G401.6 (cell line): ENCODE measurements at regions not wholly inside any gene's neighbourhood (a gene's known extent, or its start where the extent isn't known, plus 50 kb on each side); places are given as distances from the start of the nearest gene placed in this dataset.

ENCODE experiments used
- FAIRE-seq: peaks from 2 replicates; lab custom pipeline; 2012; peaks lifted over from hg19 to GRCh38; lab: Jason Lieb, UNC

DNA sequence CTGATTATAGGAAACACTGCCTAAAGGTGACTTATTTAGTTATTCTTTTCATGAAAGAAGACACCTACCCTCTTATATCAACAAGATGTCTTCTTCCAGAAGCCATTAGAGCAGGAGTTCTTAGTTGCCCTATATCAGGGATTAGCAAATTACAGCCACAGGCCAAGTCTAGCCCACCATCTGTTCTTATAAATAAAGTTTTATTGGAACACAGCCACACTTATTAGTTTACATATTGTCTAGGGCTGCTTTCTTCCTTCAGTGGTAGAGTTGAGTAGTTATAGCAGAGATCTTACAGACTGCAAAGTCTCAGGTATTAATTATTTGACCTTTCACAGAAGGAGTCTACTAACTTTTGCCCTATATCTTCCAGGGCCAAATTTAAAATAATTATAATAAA lies 157.2 kb upstream of the NOCT start:
- FAIRE-seq = no peak

DNA sequence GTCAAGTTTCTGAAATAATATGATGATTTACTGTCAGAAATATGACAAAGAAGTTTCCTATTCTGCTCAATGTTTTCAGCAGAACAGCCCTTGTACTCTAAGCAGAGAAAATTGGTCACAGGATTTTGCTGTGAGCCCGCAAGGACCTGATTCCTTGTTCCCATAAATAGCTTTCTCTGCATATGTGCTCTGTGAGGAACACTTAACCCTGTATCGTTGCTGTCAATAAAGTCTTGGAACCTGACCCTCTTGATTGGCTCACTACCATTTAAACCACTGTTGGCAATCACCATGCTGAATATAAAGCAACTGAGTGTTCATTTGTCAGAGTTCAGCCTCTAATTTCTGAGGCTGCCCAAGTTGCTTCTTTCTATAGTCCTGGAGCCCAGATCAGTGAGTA lies 158.2 kb upstream of the NOCT start:
- FAIRE-seq = no peak

DNA sequence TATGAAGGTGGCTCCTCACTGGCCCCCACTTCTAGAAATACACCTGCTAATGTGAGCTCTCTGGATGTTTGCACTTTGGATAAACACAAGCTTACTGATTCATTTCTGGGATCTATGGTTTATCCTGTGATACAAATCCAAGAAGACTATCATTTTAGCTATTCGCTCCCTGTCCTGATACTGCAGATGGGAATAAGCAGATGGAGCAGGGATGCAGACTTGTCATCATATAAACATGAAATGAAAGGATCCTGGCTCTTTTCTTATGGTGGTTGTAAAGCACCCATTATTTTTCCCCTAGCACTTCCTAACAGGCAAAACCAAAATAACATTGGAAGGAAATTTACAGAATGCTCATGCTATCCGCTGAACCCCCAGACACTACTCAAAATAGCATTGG lies 162.9 kb upstream of the NOCT start:
- no peak for FAIRE-seq

DNA sequence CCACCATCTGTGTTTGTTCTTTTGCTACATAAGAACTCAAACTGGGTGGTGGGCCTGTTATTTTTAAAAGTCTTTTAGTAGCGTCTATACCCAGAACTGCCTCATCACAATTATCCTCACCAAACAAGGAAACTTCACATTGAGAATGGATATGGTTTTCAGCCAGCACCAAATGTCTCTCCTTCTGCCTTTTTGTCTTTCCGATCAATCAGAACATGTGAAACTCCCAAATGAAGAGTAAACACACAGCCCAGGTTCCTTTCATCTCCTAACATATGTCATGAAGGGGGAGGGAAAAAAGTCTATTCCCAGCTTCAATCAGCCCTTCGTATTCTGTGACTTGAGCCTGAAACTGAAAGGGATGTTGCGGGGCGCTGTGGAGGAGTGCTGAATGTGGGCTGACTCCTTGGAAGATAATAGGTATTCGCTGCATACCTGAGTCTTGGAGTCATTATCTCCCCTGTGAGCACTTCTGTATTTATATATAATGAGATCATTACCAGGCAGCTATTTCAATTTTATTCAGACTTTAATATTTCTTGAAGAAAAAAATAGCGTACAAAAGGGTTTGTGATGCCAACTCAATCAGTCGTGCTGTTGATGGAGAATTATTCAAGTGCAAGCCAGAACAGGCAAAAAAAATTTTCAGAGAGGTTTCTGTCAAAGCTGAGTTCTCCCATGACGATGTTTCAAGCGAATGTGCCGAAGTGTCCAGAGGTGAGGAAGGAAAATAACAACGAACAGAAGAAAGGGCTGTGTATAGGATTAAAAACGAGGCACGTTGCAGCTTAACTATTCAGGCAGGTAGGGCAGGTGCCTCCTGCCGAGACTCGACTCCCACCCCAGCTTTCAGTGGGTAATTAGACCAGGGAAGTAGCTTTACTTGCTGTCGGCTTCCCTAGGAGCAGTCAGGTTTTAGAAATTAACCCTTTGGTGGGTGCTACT lies 163.9 kb upstream of the NOCT start:
- FAIRE-seq = no peak

DNA sequence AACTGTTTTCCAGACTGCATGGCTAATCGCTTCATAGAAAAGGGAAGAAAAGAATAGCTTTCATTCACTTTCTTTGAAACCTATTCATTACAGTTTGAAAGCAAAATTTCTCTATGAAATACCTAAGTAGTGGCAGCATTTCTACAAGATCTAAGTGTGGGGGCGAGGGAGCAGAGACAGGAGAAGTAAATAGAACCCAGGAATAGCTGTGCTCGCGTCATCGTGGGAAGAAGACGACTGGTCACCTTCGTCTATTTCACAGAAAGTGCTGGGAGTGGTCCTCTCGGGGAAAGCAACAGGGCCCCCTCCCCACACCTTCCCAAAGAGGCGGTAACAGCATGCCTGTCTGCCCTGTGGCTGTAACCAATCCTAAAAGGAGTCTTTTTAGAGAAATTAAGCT lies 169.9 kb upstream of the NOCT start:
- FAIRE-seq = no peak

DNA sequence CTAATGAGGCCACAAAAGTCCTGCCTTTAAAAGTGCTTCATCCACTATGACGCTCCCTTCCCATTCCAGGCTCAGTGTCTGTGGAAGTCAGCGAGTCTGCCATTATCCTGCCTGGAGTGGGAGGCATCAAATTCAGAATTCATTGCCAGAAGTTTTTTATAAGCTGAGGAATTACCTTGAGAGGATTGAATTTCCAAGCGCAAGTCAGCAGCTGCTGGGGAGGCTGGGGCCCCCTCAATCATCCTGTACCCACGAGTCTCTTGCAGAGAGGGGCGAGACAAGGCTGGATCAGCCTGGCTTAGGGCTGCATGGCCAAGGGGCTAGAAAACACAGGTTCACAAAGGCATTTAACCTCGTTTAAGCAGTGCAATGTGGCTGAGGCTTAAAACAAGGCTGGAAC lies 170.5 kb upstream of the NOCT start:
- FAIRE-seq = no peak

DNA sequence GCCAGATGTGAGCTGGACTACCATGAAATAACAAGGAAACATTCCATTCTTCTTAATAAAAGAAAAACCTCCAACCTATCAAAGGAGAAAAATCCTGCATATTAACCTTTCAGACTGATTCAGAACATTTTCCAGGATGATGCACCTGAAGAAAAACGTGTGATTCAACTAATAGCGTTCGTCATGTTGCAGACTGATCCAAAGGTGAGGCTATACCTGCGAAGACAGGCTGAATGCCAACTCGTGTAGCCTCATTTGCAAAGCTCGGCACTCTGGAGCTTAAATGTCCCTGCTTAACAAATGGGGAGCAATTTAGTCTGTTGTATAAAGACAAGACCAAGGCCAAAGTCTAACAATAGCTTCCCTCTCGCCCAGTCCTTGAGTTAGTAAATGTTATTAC lies 172.0 kb upstream of the NOCT start:
- no peak for FAIRE-seq

DNA sequence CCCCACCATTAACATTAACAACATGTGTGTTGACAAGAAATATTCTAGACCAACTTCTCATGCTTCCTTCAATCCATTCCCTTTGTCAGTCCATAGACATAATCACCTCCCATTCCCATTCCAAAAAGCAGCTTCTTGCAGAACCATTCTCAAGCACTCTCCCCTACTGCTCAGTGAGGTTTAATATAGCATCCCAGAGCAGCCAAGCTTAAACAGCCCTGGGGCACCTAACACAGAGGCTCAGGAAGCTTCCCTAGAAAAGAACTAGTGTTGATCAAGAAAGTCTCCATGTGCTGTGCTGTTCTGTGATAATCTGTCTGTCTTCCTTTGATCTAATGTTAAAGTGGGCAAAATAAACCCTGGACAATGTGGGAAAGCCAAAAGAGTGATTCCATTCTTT lies 174.2 kb upstream of the NOCT start:
- no peak for FAIRE-seq

GRCh38 chr4:138838251-138838650 lies 177.3 kb upstream of the NOCT start:
- FAIRE-seq = no peak

DNA sequence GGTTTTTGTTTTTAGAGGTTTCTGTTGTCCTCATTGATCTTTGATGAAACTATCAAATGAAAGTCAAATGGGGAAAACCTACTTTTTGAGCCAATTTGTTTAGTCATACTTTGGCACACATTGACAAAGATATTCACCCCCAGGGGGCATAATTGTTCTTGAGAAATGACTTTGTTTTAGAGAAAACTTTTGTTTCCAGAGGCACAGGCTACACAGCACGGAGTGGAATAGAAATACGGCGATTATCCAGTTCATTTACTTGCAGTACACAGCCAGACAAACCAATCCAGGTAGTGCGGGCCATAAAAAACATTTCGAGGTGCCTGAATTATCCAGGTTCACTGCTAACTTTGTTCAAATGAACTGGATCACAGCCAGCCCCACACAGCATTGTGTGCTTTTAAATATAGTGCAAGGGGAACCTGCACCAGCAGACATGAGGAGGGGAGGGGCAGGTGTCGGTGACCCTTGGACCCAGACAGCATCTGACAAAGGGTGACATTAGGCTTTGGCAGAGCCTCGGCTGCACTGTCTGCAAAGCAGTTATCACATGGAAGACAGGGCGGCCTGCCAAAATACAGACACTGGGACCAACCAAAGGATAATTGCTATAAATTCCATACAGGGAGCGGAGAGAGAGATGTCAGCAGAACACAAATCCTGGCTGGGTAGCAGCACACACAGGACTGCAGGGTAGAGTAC lies 179.6 kb upstream of the NOCT start:
- FAIRE-seq = no peak

- FAIRE-seq = no peak
Measured at GRCh38 chr4:138833974-138834373, 181.6 kb upstream of the NOCT start.

- no peak for FAIRE-seq
Measured at GRCh38 chr4:138832563-138832962, 183.0 kb upstream of the NOCT start.

DNA sequence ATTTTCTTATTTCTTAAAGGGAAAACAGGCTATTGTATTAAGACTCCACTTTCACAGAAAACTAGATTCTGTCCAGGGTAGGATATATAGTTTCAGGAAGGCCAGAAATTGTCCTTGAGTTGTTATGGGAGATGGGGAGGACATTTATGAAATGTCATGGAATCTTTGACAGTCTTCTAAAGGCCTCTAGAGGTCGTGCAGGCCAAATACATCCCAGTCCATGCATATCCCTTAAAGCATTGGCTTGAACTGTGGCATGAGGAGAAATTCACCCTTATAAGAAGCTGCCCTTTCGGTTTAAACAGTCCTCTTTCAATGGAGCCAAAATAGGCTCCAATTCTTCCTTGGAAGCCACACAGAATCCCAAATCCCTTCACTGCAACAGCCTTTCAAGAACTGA lies 183.6 kb upstream of the NOCT start:
- FAIRE-seq = no peak

GRCh38 chr4:138828926-138829325 lies 186.7 kb upstream of the NOCT start:
- FAIRE-seq = no peak

DNA sequence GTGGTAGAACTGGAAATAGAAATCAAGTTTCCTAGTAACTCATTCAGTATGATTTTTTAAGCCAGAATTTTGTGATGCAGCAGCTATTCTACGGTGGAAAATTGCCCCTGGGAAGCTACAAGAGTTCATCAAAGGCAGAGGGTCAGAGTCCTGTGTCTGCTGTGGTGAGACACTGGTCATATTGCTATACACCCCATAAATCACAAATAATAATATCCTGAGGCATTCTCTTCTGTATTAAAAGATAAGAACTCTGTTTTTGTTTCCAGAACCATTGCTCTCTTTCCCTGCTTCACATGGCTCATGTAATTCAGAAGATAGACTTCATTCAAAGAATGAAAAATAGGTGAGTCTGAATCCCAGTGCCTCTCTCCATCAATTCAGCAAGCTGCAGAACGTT lies 188.8 kb upstream of the NOCT start:
- no peak for FAIRE-seq

GRCh38 chr4:138826322-138826721 lies 189.3 kb upstream of the NOCT start:
- FAIRE-seq = no peak

DNA sequence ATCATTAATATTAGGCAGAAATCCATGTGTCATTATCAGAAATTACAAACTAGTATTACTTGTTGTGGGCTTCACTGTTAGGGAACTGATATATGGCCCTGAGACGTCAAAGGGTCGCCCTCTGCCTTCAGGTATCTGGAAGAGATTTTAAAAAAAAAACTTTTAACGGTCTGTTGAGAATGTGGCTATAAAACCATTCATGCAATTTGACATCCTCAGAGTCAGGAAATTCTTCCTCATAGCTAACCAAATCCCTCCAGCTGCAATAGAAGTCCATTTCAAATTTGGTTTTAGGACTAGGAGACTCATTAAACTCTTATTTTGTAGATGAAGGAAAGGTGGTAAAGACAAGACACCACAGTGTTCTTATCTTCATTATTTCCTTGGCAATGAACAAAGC lies 194.2 kb upstream of the NOCT start:
- no peak for FAIRE-seq

DNA sequence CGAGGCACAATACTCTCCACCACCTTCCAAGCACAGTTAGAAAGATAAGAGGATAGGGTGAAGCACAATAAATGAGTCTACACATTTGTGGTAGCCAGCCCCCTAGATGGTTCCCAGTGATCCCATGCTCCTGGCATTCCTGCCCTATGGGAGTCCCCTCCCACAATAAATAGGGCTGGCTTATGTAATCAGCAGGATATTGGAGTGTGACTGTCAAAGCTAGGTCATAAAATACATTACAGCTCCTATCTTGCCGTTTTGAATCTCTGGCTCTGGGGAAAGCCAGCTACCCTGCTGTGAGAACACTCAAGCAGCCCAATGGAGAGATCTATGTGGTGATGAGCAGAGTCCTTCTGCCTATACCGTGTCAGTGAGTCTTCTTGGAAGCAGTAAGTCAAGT lies 198.7 kb upstream of the NOCT start:
- no peak for FAIRE-seq

- FAIRE-seq = no peak
Measured at GRCh38 chr4:138815811-138816210, 199.8 kb upstream of the NOCT start.

GRCh38 chr4:138805736-138806135 lies 209.8 kb upstream of the NOCT start:
- no peak for FAIRE-seq

- FAIRE-seq = no peak
Measured at GRCh38 chr4:138804711-138805110, 210.9 kb upstream of the NOCT start.

DNA sequence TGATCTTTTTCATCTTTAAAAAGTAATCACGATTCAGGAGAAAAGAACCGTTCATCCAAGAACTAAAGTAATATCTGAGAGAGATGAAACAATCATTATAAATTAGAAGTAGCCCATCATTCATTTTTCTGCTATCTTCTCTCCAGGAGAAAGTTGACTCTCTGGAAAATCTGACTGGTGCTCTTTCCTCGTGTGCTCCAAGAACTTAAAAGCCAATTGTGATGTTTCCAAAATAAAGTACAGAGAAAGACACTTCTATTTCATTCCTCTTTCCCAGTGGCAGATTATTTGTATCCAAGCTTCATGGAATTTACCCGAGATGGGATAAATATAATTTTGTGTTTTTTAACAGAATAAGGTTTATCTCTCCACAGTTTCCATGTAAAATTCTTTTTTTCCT lies 212.5 kb upstream of the NOCT start:
- FAIRE-seq = no peak

DNA sequence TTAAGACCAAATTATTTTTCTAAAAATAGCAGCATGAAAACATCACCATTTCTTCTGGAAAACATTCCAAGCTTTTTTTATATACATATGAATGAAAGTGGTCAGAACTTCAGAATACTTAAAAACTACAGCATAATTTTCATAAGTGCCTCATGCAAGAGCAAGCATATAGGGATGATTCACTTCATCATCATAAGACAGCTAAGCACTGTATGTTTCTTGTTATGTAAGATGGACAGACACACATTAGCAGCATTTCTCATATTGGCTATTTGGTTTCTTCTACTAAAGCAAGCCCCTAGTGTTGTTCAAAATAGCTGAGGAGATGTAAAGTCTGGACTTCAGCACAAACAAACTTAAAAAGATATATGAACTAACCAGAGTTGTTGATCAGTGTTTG lies 213.1 kb upstream of the NOCT start:
- FAIRE-seq = no peak

GRCh38 chr4:138800421-138800820 lies 215.2 kb upstream of the NOCT start:
- FAIRE-seq = no peak
